DOHH2 (cell line): ENCODE measurements at regions not wholly inside any gene's neighbourhood (a gene's known extent, or its start where the extent isn't known, plus 50 kb on each side); places are given as distances from the start of the nearest gene placed in this dataset.

ENCODE experiments used
- H3F3A ChIP-seq: fragments of 200-600 bp; sonication (generic), shearing (Covaris generic); 2 replicates; pipeline ENCODE4 v1.6.0; 2016; ENCODE audit warnings: antibody characterized with exemption, mild to moderate bottlenecking; ENCODE audit not compliant: control insufficient read depth, insufficient read depth
- H3K27ac ChIP-seq: fragments of 200-600 bp; sonication (generic); 2 replicates; pipeline ENCODE4 v1.5.1; 2014; ENCODE audit warnings: low read depth, mild to moderate bottlenecking, low read length, moderate library complexity
- H3K27me3 ChIP-seq: fragments of 200-600 bp; sonication (generic); 2 replicates; pipeline ENCODE4 v1.6.1; 2014; ENCODE audit warnings: mild to moderate bottlenecking, low read length, mixed read lengths; ENCODE audit not compliant: control insufficient read depth
- H3K36me3 ChIP-seq: fragments of 200-600 bp; sonication (generic); 2 replicates; pipeline ENCODE4 v1.6.1; 2014; ENCODE audit warnings: mild to moderate bottlenecking, low read length, moderate library complexity, mixed read lengths; ENCODE audit not compliant: control insufficient read depth
- H3K4me1 ChIP-seq: fragments of 200-600 bp; sonication (generic); 2 replicates; pipeline ENCODE4 v1.6.1; 2014; ENCODE audit warnings: mild to moderate bottlenecking, low read length, mixed read lengths; ENCODE audit not compliant: control insufficient read depth
- H3K4me2 ChIP-seq: fragments of 200-600 bp; sonication (generic); 2 replicates; pipeline ENCODE4 v1.6.0; 2014; ENCODE audit warnings: mild to moderate bottlenecking, low read length, moderate library complexity
- H3K4me3 ChIP-seq: fragments of 200-600 bp; sonication (generic); 2 replicates; pipeline ENCODE4 v1.5.1; 2014; ENCODE audit warnings: mild to moderate bottlenecking, low read length, mixed read lengths
- H3K79me2 ChIP-seq: fragments of 200-600 bp; sonication (generic); 2 replicates; pipeline ENCODE4 v1.6.1; 2014; ENCODE audit warnings: mild to moderate bottlenecking, low read length, mixed read lengths; ENCODE audit not compliant: control insufficient read depth
- H3K9me2 ChIP-seq: fragments of 200-600 bp; sonication (generic); replicated peaks from 2 replicates; pipeline ENCODE4 v1.6.1; 2014; ENCODE audit warnings: mild to moderate bottlenecking, low read length, mixed read lengths; ENCODE audit not compliant: control insufficient read depth
- H3K9me3 ChIP-seq: fragments of 200-600 bp; sonication (generic); 2 replicates; pipeline ENCODE4 v1.6.1; 2014; ENCODE audit warnings: antibody characterized with exemption, low read length, mixed read lengths; ENCODE audit not compliant: control insufficient read depth, insufficient read depth
- H4K20me1 ChIP-seq: fragments of 200-600 bp; sonication (generic); 2 replicates; pipeline ENCODE4 v1.6.0; 2014; ENCODE audit warnings: low read depth, mild to moderate bottlenecking, antibody characterized with exemption, low read length, moderate library complexity; ENCODE audit not compliant: control insufficient read depth, insufficient read depth
- EZH2phosphoT487 ChIP-seq: fragments of 200-600 bp; sonication (generic); IDR thresholded peaks from 2 replicates; pipeline ENCODE4 v1.6.1; 2017; ENCODE audit warnings: borderline replicate concordance, mild to moderate bottlenecking, antibody characterized with exemption, low read length, moderate library complexity, mixed read lengths
- TF ChIP-seq, protein P1 (sequence below): fragments of 200-600 bp; sonication (generic); IDR thresholded peaks from one replicate; pipeline ENCODE4 v1.5.1; 2014; ENCODE audit warnings: antibody characterized with exemption, mild to moderate bottlenecking, low read depth, low read length; ENCODE audit not compliant: poor library complexity, severe bottlenecking

DNA sequence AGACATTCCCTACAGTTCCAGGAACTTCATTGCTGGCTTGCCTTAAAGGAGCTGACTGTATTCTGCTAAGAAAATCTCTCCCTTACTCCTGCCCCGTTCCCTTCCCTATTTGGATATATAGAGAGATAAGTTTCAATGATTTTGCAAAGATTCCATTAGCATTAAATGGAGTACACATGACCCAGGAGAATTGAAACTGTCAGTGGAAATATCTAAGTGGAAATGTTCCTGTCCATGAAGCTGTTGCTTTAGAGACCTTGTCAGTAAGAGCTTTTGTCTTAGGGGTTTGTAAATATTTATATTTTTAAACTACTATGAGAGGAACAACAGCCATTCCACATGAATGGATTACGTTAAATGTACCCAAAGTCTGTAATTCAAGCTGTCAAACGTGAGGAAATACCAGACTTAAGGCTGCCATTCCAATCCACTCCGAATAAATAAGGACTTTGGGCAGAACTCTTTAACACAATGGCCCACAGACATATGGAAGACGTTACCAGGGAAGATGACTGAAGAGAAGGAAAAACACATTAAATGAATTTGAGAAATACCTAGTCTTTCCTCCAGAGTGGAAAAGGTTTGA is 387.1 kb upstream of the PAPPA start:
- H3F3A ChIP-seq, result no peaks in the 10 kb centered on the region
- no peaks in the 10 kb centered on the region for H3K79me2 ChIP-seq
- TF ChIP-seq EZH2phosphoT487, result no peak
- TF ChIP-seq, protein P1, sequence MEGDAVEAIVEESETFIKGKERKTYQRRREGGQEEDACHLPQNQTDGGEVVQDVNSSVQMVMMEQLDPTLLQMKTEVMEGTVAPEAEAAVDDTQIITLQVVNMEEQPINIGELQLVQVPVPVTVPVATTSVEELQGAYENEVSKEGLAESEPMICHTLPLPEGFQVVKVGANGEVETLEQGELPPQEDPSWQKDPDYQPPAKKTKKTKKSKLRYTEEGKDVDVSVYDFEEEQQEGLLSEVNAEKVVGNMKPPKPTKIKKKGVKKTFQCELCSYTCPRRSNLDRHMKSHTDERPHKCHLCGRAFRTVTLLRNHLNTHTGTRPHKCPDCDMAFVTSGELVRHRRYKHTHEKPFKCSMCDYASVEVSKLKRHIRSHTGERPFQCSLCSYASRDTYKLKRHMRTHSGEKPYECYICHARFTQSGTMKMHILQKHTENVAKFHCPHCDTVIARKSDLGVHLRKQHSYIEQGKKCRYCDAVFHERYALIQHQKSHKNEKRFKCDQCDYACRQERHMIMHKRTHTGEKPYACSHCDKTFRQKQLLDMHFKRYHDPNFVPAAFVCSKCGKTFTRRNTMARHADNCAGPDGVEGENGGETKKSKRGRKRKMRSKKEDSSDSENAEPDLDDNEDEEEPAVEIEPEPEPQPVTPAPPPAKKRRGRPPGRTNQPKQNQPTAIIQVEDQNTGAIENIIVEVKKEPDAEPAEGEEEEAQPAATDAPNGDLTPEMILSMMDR, result no peak
- H3K9me3 ChIP-seq, result no peaks in the 10 kb centered on the region
- no peaks in the 10 kb centered on the region for H3K36me3 ChIP-seq
- no peak overlapping the region for H3K4me3 ChIP-seq
- H3K27me3 ChIP-seq, result no peaks in the 10 kb centered on the region
- no peaks in the 10 kb centered on the region for H4K20me1 ChIP-seq
- H3K9me2 ChIP-seq, result no peaks in the 10 kb centered on the region
- no peaks in the 10 kb centered on the region for H3K4me1 ChIP-seq
- H3K27ac ChIP-seq, result no peak overlapping the region
- no peak overlapping the region for H3K4me2 ChIP-seq

GRCh38 chr9:115770521-115770920 is 383.1 kb upstream of the PAPPA start:
- Histone ChIP-seq H3K9me3 (no peaks in the 10 kb centered on the region), H3K27me3 (no peaks in the 10 kb centered on the region), H3F3A (no peaks in the 10 kb centered on the region), H3K4me3 (no peak overlapping the region), H3K4me1 (no peaks in the 10 kb centered on the region), H3K36me3 (no peaks in the 10 kb centered on the region), H3K4me2 (no peak overlapping the region), H4K20me1 (no peaks in the 10 kb centered on the region), H3K9me2 (no peaks in the 10 kb centered on the region), H3K79me2 (no peaks in the 10 kb centered on the region), H3K27ac (no peak overlapping the region)
- no peak for TF ChIP-seq EZH2phosphoT487
- TF ChIP-seq, protein P1, result no peak

GRCh38 chr9:115775659-115776058 is 377.9 kb upstream of the PAPPA start:
- no peaks in the 10 kb centered on the region for H3K36me3 ChIP-seq
- H3K27ac ChIP-seq, result no peak overlapping the region
- no peaks in the 10 kb centered on the region for H4K20me1 ChIP-seq
- H3K27me3 ChIP-seq, result no peaks in the 10 kb centered on the region
- no peaks in the 10 kb centered on the region for H3K9me2 ChIP-seq
- no peak for TF ChIP-seq EZH2phosphoT487
- TF ChIP-seq, protein P1, result no peak
- H3K9me3 ChIP-seq, result no peaks in the 10 kb centered on the region
- no peaks in the 10 kb centered on the region for H3F3A ChIP-seq
- no peak overlapping the region for H3K4me2 ChIP-seq
- no peaks in the 10 kb centered on the region for H3K4me1 ChIP-seq
- H3K79me2 ChIP-seq, result no peaks in the 10 kb centered on the region
- no peak overlapping the region for H3K4me3 ChIP-seq
